Urinary bladder (tissue), 3 donors: ENCODE measurements at regions not wholly inside any gene's neighbourhood (a gene's known extent, or its start where the extent isn't known, plus 50 kb on each side); places are given as distances from the start of the nearest gene placed in this dataset.
"Not testable (repeated sequence)": the region's sequence is repeated elsewhere in the genome, so short reads cannot be mapped to it uniquely, and the experiment has no call there.

Source experiments
- DNase-seq: peaks from one replicate; pipeline ENCODE4 v3.0.0-alpha.2; 2015; ENCODE audit errors: extremely low spot score
- H3K27ac ChIP-seq: one replicate; pipeline ENCODE4 v1.5.1; 2013; ENCODE audit warnings: low read depth, mild to moderate bottlenecking, moderate library complexity
- H3K36me3 ChIP-seq: one replicate; pipeline ENCODE4 v1.6.1; 2013; ENCODE audit warnings: mild to moderate bottlenecking, moderate library complexity; ENCODE audit not compliant: insufficient read depth
- H3K4me1 ChIP-seq: one replicate; pipeline ENCODE4 v1.6.1; 2013; ENCODE audit warnings: mild to moderate bottlenecking, moderate library complexity; ENCODE audit not compliant: insufficient read depth
- H3K4me3 ChIP-seq: one replicate; pipeline ENCODE4 v1.5.1; 2013; ENCODE audit warnings: low read depth, low read length
- WGBS: extraction: QIAGEN DNeasy Blood & Tissue Kit; methylation state at CpG from one replicate; pipeline ENCODE4 v1.1.7; 2013; 5-methylcytosine and 5-hydroxymethylcytosine counted together
- donor health status: healthy with polysubstance abuse.
- donor health status: healthy.

DNA sequence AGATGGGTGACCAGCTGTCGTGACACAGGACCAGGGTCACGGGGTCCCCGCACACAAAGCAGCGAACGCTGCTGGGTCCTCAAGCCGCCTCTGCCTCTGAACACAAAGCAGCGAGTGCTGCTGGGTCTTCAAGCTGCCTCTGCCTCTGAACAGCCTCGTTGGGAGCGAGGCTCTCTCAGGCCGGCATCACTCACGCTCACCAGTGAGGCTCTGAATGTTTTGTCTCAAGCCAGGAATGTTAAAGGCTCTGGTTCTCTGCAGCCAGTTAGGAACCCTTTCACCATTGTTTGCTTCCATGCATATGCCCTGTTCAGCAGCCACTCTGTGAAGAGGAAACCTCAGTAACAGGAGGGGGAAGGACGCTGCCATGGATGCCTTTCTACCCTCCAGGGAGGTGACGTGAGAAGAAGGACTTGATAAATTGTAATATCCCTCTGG, 82.7 kb upstream of the TAF11L2 start:
- H3K36me3 ChIP-seq = no peaks in the 10 kb centered on the region
- no peak overlapping the region for H3K27ac ChIP-seq
- DNase-seq = no peak
- H3K4me3 ChIP-seq = no peak overlapping the region
- 66% methylated on average over 13 of the region's 13 CpGs for WGBS
- no peaks in the 10 kb centered on the region for H3K4me1 ChIP-seq

DNA sequence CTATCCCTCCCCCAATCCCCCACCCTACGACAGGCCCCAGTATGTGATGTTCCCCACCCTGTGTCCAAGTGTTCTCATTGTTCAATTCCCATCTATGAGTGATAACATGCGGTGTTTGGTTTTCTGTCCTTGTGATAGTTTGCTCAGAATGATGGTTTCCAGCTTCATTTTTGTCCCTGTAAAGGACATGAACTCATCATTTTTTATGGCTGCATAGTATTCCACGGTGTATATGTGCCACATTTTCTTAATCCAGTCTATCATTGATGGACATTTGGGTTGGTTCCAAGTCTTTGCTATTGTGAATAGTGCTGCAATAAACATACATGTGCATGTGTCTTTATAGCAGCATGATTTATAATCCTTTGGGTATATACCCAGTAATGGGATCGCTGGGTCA, 81.7 kb upstream of the TAF11L2 start:
- WGBS = 91% methylated on average over 3 of the region's 4 CpGs
- H3K36me3 ChIP-seq, H3K4me3 ChIP-seq, DNase-seq, H3K27ac ChIP-seq, H3K4me1 ChIP-seq: not testable (repeated sequence)

DNA sequence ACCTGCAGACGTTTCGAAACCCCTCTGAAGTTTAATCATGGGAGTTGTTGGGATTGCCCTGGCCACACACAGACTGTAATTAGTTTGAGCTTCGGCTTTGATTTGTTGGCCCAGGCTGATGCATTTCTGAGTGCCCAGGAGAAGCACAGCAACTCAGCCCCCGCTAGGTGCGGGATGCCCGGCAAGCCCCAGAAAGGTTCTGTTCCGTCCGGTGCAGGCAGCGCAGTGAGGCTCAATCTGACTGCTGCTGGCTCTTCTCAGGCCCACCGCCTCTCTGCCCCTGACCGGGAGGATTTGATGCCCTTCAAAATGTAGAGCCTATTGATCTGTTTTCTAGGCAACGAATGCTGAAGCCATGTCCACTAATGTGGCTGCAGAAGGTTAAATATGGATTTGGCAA, 73.4 kb upstream of the TAF11L2 start:
- Histone ChIP-seq H3K4me3 (no peak overlapping the region), H3K36me3 (no peaks in the 10 kb centered on the region), H3K27ac (no peak overlapping the region), H3K4me1 (no peaks in the 10 kb centered on the region)
- 90% methylated on average over 12 of the region's 12 CpGs for WGBS
- no peak for DNase-seq

DNA sequence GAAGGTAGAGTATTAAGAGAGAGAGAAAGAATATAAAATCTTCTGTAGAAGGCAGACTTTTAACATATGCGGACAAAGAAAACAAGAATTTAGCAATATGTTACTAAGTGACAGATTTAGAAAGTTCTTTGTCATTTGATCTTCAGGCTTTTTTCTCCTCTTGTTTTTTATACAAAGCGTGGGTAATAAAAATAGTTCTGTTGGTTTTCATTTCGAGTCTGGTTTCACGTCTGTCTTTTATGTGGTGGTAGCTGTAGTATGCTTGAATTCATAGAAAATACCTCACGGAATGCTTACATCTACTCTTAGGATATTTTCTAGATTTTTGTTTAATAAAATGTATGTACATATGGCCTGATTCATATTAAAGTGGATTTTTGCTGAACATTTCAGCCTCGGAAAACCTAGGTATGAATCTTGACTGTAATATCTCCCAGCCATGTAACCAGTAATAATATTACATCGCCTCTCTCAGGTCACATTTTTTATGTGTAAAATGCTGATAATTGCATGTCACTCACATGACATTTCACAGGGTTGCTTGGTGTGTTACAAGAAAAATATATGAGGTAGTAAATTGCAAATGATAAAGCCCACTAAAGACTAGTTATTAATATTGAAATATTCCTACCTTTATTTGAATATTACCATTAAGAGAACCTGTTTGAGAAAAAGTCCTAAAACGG, 72.5 kb upstream of the TAF11L2 start:
- no peak for DNase-seq
- 79% methylated on average over 8 of the region's 8 CpGs for WGBS
- H3K4me1 ChIP-seq = no peaks in the 10 kb centered on the region

DNA sequence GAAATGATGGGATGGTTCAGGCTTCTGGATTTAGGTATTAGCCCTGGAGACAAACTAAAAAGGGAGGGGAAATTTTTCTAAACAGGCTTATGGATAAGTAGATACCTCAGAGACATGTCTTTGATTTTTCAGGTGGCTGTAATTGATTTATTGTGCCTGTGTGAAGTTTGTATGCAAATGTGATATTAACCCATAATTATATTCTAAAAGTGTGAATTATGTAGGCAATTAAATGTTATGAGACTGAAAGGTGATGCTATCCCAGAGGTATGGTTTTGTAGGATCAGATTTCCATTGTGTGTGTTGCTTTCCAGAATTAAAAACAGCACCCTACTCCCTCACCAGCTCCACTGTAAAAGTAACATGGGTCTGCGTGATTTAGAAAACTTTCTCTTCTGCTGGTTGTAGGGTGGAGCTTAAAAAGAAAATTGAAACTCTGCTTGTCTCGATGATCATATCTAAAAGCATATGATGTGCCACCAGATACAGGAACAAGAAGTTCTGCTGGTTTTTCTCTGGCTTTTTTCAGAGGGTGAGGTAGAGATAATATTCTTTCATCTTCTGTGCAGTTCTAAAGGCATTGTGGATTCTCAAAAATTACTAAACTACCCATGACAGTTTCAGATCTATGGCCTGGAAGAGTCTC, 71.8 kb upstream of the TAF11L2 start:
- Histone ChIP-seq H3K36me3 (no peaks in the 10 kb centered on the region), H3K4me3 (no peak overlapping the region), H3K27ac (no peak overlapping the region), H3K4me1 (no peaks in the 10 kb centered on the region)
- WGBS = 66% methylated on average over 2 of the region's 2 CpGs
- no peak for DNase-seq

More for the DNA sequence above, 72.5 kb upstream of the TAF11L2 start:
- Histone ChIP-seq H3K36me3 (no peaks in the 10 kb centered on the region), H3K27ac (no peak overlapping the region), H3K4me3 (no peak overlapping the region)

DNA sequence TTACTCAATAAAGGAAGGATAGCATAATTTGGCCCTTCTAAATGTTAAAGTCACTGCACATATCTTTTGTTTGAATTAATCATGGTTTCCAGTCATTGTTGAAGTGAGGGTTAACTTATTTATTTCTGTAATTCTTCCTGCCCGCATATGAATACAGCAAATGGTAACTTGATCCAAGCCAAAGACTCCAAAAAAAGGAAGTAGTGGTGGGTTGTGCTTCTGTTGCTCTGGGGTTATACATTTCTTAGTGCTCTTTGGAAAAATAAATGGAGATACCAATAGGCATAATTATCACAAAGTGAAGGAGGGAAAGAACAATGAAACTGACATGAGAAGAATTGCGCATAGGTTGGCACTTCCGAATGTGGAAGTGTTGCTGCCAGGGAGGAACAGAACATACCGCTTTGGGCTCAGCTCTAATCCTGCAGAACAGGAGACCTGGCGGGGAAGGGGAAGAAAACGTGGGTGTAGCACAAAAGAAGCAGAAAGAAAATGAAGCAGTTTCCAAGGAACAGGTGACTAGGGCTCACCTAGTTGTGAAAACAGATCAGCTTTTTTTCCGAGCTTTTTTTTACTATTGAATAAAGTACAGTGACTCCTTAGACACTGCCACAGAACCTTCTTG, 69.7 kb upstream of the TAF11L2 start:
- Histone ChIP-seq H3K36me3 (no peaks in the 10 kb centered on the region), H3K4me3 (no peak overlapping the region), H3K4me1 (no peaks in the 10 kb centered on the region), H3K27ac (no peak overlapping the region)
- WGBS = 82% methylated on average over 7 of the region's 7 CpGs
- DNase-seq = no peak

DNA sequence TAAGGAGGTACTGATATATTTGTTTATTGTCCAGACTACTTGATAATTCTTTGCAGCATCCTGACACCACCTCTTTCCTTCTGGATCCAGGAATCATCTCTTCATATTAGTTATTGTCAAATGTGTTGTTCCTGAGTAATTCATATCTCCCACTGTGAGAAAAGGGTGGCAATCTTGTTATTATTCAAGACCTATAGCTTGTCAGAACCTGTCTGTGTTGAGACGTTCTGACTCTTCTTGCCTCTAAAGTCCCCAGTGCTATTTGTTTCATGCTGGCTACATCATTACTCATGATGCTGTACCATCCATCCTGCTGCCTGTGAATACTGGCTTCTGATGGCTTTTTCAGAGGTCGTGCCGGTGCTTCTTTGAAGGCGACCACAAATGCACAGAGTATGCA, 68.7 kb upstream of the TAF11L2 start:
- H3K4me1 ChIP-seq = no peaks in the 10 kb centered on the region
- no peak overlapping the region for H3K4me3 ChIP-seq
- 85% methylated on average over 4 of the region's 4 CpGs for WGBS
- no peak for DNase-seq
- H3K27ac ChIP-seq = no peak overlapping the region
- no peaks in the 10 kb centered on the region for H3K36me3 ChIP-seq

DNA sequence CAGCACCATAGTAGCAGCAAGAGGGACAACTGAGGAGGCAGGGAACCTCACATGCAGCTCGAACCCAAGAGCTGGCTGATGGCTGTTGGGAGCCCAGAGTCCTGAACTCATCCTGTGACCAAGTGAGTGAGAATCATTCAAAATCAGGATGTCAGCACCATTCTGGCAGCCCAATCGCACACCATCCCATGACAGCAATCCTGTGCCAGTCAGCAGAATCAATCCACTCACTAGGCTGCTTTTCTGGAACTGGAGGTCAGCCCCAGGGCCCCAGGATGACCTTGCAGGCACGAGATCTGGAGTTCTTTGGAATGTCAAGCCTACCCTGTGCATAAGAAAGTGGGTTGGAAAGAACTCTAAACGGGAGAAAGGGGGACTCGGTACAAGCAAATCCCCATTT, 67.8 kb upstream of the TAF11L2 start:
- 83% methylated on average over 5 of the region's 5 CpGs for WGBS

DNA sequence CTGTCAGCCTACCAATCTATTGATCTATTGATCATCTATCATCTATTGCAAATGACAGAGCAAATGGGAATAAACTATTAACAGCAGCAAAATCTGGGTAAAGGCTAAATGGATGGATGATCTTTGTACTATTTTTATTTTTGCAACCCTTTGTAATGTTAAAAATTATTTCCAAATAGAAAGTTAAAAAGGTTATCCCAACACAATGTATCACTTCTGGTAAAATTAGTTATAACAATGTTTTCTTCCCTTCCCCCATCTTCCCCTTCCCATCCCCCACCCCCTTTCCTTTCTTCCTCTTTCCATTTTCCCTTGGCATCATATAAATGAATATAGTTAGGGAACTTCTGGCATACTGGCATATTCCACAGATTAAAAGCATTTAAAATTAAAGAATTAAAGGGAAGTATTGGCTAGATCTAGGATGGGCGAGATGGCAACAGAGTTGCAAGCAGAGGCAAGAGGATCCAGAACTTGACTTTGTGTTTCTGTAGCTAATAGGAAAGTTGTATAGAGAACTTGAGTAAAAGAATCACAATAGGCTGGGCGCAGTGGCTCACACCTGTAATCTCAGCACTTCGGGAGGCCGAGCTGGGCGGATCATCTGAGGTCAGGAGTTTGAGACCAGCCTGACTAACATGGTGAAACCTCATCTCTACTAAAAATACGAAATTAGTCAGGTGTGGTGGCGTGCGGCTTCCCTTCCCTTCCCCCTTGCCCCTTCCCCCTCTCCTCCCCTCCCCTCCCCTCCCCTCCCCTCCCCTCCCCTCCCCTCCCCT, 66.6 kb upstream of the TAF11L2 start:
- Histone ChIP-seq H3K4me1 (no peaks in the 10 kb centered on the region), H3K36me3 (no peaks in the 10 kb centered on the region), H3K27ac (no peak overlapping the region), H3K4me3 (no peak overlapping the region)
- DNase-seq = no peak
- 93% methylated on average over 8 of the region's 8 CpGs for WGBS

More for the DNA sequence above, 67.8 kb upstream of the TAF11L2 start:
- Histone ChIP-seq H3K4me1 (no peaks in the 10 kb centered on the region), H3K27ac (no peak overlapping the region), H3K36me3 (no peaks in the 10 kb centered on the region), H3K4me3 (no peak overlapping the region)
- no peak for DNase-seq

DNA sequence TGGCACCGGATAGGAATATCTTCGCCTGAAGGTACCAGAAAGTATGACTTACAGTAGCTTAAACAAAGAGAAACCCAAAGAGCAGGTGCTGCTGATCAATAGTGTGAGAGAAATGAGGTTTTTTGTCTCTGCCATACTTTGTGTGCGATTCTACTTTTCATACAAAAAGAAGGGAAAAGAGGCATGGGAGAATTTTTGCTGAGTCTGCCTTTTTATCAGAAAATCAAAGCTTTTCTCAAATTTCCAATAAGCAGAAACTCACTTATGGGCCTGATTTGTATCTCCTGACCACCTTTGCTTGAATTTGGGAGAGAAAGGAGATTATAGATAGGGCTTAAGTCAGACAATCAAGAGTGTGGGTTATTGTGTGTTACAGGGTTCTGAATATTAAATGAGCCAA, 65.5 kb upstream of the TAF11L2 start:
- WGBS = 92% methylated on average over 3 of the region's 3 CpGs
- Histone ChIP-seq H3K4me1 (no peaks in the 10 kb centered on the region), H3K36me3 (no peaks in the 10 kb centered on the region), H3K27ac (no peak overlapping the region), H3K4me3 (no peak overlapping the region)
- no peak for DNase-seq

DNA sequence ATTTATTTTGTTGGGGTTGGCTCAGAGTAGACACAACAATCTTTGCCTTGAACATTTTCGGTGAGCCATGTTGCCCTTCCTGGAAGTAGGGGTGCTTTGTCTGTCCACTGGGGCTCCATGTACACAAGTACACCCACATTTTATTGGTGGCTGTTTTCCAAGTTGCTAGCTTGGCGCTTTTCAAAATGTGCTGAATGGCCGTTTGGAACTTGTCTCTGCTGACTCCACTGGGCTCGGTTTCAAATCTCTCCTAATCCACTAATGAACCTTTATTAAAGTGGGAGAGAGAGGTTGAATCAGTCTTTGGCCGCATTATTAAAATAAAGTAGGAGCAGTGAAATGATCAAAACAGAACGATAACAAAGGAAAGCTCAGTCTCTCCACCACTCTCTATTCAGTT, 64.6 kb upstream of the TAF11L2 start:
- H3K4me3 ChIP-seq = no peak overlapping the region
- H3K27ac ChIP-seq = no peak overlapping the region
- 52% methylated on average over 6 of the region's 6 CpGs for WGBS
- H3K36me3 ChIP-seq = no peaks in the 10 kb centered on the region
- H3K4me1 ChIP-seq = no peaks in the 10 kb centered on the region
- no peak for DNase-seq

DNA sequence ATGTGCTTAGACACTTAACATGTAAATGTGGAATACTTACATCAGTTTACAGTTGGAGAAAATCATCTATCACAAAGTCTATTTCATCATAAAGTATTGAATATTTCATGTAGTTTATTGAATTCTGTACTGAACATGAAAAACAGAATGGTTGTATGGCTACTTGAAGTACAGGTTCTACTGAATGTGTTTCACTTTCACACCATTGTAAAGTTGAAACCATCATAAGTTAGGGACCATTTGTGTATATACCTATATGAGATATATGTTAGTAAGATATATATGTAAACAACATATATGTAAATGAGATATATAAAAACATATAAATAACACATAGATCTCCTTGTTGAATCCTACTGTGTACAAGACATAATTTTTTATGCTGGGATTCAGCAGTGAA, 63.0 kb upstream of the TAF11L2 start:
- Histone ChIP-seq H3K4me1 (no peaks in the 10 kb centered on the region), H3K27ac (no peak overlapping the region), H3K36me3 (no peaks in the 10 kb centered on the region), H3K4me3 (no peak overlapping the region)
- DNase-seq = no peak

DNA sequence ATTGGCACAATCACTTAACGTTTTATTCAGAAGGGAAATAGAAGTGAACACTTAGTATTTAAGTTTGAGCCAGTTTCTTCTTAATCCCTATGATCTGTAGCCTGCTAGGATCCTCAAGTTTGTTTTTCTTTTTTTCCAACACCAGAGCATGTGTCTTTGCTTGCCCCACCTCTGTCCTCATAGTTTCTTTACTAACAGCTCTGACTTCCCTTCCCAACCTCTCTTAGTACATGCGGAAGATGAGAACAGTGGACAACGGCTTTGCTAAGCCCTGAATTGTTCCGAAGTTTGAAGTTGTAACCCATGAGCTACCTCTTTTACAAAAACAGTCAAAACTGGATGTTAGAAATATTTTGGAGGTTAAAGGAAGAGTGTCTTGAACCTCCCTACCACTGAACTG, 61.7 kb upstream of the TAF11L2 start:
- Histone ChIP-seq H3K4me3 (no peak overlapping the region), H3K36me3 (no peaks in the 10 kb centered on the region), H3K27ac (no peak overlapping the region), H3K4me1 (no peaks in the 10 kb centered on the region)
- WGBS = 41% methylated on average over 4 of the region's 4 CpGs
- DNase-seq = no peak
